ENCODE measurements at regions not wholly inside any gene's neighbourhood (a gene's known extent, or its start where the extent isn't known, plus 50 kb on each side); places are given as distances from the start of the nearest gene placed in this dataset.

- TF ChIP-seq FOXM1 (IDR thresholded peaks at IDR 0.05; ENCODE audit: low read depth, low read length) (no peak), POLR2A (IDR thresholded peaks at IDR 0.05; ENCODE audit: low read depth, low read length) (no peak), GABPA (IDR thresholded peaks at IDR 0.05; ENCODE audit: low read depth) (no peak), ELK1 (IDR thresholded peaks at IDR 0.05; ENCODE audit: low read depth, low read length) (no peak), EZH2 (IDR thresholded peaks at IDR 0.05; ENCODE audit: borderline replicate concordance, control insufficient read depth, low read depth, low read length) (no peak), RAD21 (IDR thresholded peaks at IDR 0.05; ENCODE audit: insufficient read depth, low read depth, low read length) (no peak), TAF1 (IDR thresholded peaks at IDR 0.05; ENCODE audit: borderline replicate concordance, low read depth, low read length) (no peak)
Measured at GRCh38 chr11:128288368-128288767, 299.0 kb downstream of the ETS1 start.

Measured in GM12878 (cell line).